CD14-positive monocyte (primary cell): ENCODE measurements at regions not wholly inside any gene's neighbourhood (a gene's known extent, or its start where the extent isn't known, plus 50 kb on each side); places are given as distances from the start of the nearest gene placed in this dataset.
"Not testable (repeated sequence)": the region's sequence is repeated elsewhere in the genome, so short reads cannot be mapped to it uniquely, and the experiment has no call there.

Source experiments
- DNase-seq, 3 donors: peaks; one replicate each; pipeline ENCODE4 v3.0.0-alpha.2; 2011 to 2022
- H2AFZ ChIP-seq: 2 replicates; pipeline ENCODE4 v1.6.0; 2012; ENCODE audit warnings: mild to moderate bottlenecking, low read depth, low read length, inconsistent platforms; ENCODE audit not compliant: insufficient read depth, poor library complexity, severe bottlenecking
- H3K27ac ChIP-seq, 2 donors: 1 replicate in 1 of 2; 2 replicates in 1 of 2; pipeline ENCODE4 v1.5.1; 2012 to 2013; ENCODE audit warnings: low read length in 2 of 2, control low read depth in 1 of 2, inconsistent platforms in 1 of 2, low read depth in 1 of 2, mild to moderate bottlenecking in 1 of 2
- H3K27me3 ChIP-seq, 2 donors: one replicate each; pipeline versions ENCODE4 v1.6.0 to v1.6.1; 2011 to 2013; ENCODE audit warnings: low read length in 2 of 2; ENCODE audit not compliant: control insufficient read depth in 2 of 2, insufficient read depth in 2 of 2
- H3K36me3 ChIP-seq, 2 donors: replicated peaks in 1 of 2; 1 replicate in 1 of 2; 2 replicates in 1 of 2; pipeline versions ENCODE4 v1.5.1 to v1.6.1; 2012 to 2013; ENCODE audit warnings: low read length in 2 of 2, control low read depth in 1 of 2, inconsistent platforms in 1 of 2, mild to moderate bottlenecking in 1 of 2; ENCODE audit not compliant: insufficient read depth in 2 of 2, control insufficient read depth in 1 of 2
- H3K4me1 ChIP-seq, 2 donors: 1 replicate in 1 of 2; 2 replicates in 1 of 2; pipeline versions ENCODE4 v1.5.1 to v1.6.1; 2012 to 2013; ENCODE audit warnings: low read length in 2 of 2, control low read depth in 1 of 2, inconsistent platforms in 1 of 2, mild to moderate bottlenecking in 1 of 2, moderate library complexity in 1 of 2; ENCODE audit not compliant: insufficient read depth in 2 of 2, control insufficient read depth in 1 of 2
- H3K4me2 ChIP-seq: replicated peaks from 2 replicates; pipeline ENCODE3; 2012; ENCODE audit warnings: low read length, moderate library complexity, mild to moderate bottlenecking; ENCODE audit not compliant: poor library complexity, severe bottlenecking; ENCODE audit errors: extremely low read depth
- H3K4me3 ChIP-seq, 3 experiments: fragments of 200-600 bp in 1 of 3; sonication (generic) in 1 of 3; replicated peaks in 1 of 3; 1 replicate in 2 of 3; 2 replicates in 1 of 3; pipeline ENCODE4 v1.5.1; 2011 to 2013; ENCODE audit warnings: low read length in 3 of 3, mild to moderate bottlenecking in 3 of 3, control low read depth in 2 of 3, low read depth in 2 of 3, inconsistent platforms in 1 of 3, moderate library complexity in 1 of 3
- H3K79me2 ChIP-seq: 2 replicates; pipeline ENCODE4 v1.6.0; 2012; ENCODE audit warnings: mild to moderate bottlenecking, control low read depth, inconsistent platforms, low read length, moderate library complexity; ENCODE audit not compliant: insufficient read depth
- H3K9ac ChIP-seq: 2 replicates; pipeline ENCODE4 v1.6.0; 2017; ENCODE audit warnings: low read length, mild to moderate bottlenecking; ENCODE audit not compliant: insufficient read depth, poor library complexity, severe bottlenecking
- H3K9me3 ChIP-seq, 2 donors: replicated peaks in 1 of 2; 1 replicate in 1 of 2; 2 replicates in 1 of 2; pipeline versions ENCODE4 v1.5.1 to v1.6.1; 2012 to 2013; ENCODE audit warnings: low read length in 2 of 2, control low read depth in 1 of 2; ENCODE audit not compliant: control insufficient read depth in 1 of 2, insufficient read depth in 1 of 2
- H4K20me1 ChIP-seq: 2 replicates; pipeline ENCODE4 v1.6.0; 2012; ENCODE audit warnings: mild to moderate bottlenecking, low read length, control low read depth, moderate library complexity; ENCODE audit not compliant: insufficient read depth
- H3K27ac Mint-ChIP-seq, 7 donors: one replicate each; pipeline ENCODE4 v1.8.0; 2020; ENCODE audit warnings: mild to moderate bottlenecking in 7 of 7, mixed read lengths in 7 of 7, moderate library complexity in 6 of 7, inconsistent platforms in 2 of 7
- H3K27me3 Mint-ChIP-seq, 3 donors: one replicate each; pipeline ENCODE4 v1.8.0; 2021 to 2022; ENCODE audit warnings: low read depth in 3 of 3, mild to moderate bottlenecking in 3 of 3, mixed read lengths in 3 of 3, moderate library complexity in 3 of 3, inconsistent platforms in 1 of 3
- H3K36me3 Mint-ChIP-seq, 2 donors: one replicate each; pipeline ENCODE4 v1.8.0; 2020; ENCODE audit warnings: mixed read lengths in 2 of 2, inconsistent platforms in 1 of 2, mild to moderate bottlenecking in 1 of 2
- H3K4me1 Mint-ChIP-seq: one replicate; pipeline ENCODE4 v1.8.0; 2020; ENCODE audit warnings: mild to moderate bottlenecking, mixed read lengths
- H3K4me3 Mint-ChIP-seq, 2 donors: one replicate each; pipeline ENCODE4 v1.8.0; 2020; ENCODE audit warnings: mild to moderate bottlenecking in 2 of 2, mixed read lengths in 2 of 2, moderate library complexity in 1 of 2
- H3K9me3 Mint-ChIP-seq, 7 donors: one replicate each; pipeline ENCODE4 v1.8.0; 2020 to 2022; ENCODE audit warnings: mixed read lengths in 7 of 7, mild to moderate bottlenecking in 6 of 7, moderate library complexity in 6 of 7, inconsistent platforms in 2 of 7
- CTCF ChIP-seq: fragments of 200-600 bp; IDR thresholded peaks from one replicate; pipeline ENCODE4 v1.8.0; 2022; ENCODE audit warnings: antibody characterized with exemption, mild to moderate bottlenecking
- WGBS: methylation state at CpG from one replicate; pipeline ENCODE4 v1.1.5; 2013; ENCODE audit warnings: missing lambda C conversion rate; ENCODE audit not compliant: insufficient coverage; 5-methylcytosine and 5-hydroxymethylcytosine counted together
- intact Hi-C, 2 donors: fragments of 100-400 bp; cut with micrococcal nuclease; formaldehyde crosslinking; loops; one replicate each; pipeline versions ENCODE4 v1.15.0 to v1.15.1; 2023

- peak overlapping the region in 4 of 7 donors; percentile 14 to 52 (median 42) for H3K27ac Mint-ChIP-seq
- H3K4me3 Mint-ChIP-seq, result peak overlapping the region; percentile 5 to 61
- Histone ChIP-seq H3K4me1 (peaks cover 19 to 23% of the 10 kb centered on the region in 2 donors), H3K79me2 (no peaks in the 10 kb centered on the region), H3K4me2 (peak overlapping the region; percentile 1), H3K36me3 (no peaks in the 10 kb centered on the region), H3K9ac (peak overlapping the region; percentile 16), H3K4me3 (peak overlapping the region in 1 of 3 experiments; percentile 34), H2AFZ (peak overlapping the region; percentile 62), H3K9me3 (peaks cover 7 to 10% of the 10 kb centered on the region in 2 donors), H4K20me1 (no peaks in the 10 kb centered on the region), H3K27ac (no peak overlapping the region), H3K27me3 (no peaks in the 10 kb centered on the region)
- peaks cover 35% of the 10 kb centered on the region for H3K4me1 Mint-ChIP-seq
- H3K9me3 Mint-ChIP-seq, result peaks cover 5 to 13% (median 9%) of the 10 kb centered on the region in 7 donors
- no peak for DNase-seq
- peaks cover 4 to 7% of the 10 kb centered on the region in 2 donors for H3K36me3 Mint-ChIP-seq
- intact Hi-C loops, result no loop called here
- WGBS, result 23% methylated on average over 11 of the region's 15 CpGs
- TF ChIP-seq CTCF, result no peak
- peaks cover 1 to 5% (median 2%) of the 10 kb centered on the region in 3 donors for H3K27me3 Mint-ChIP-seq
Observed at GRCh38 chr2:43005245-43005974, 213.0 kb upstream of the HAAO start.

GRCh38 chr2:43004879-43005244, 212.5 kb upstream of the HAAO start:
- H3K4me1 ChIP-seq, result peaks cover 19 to 28% of the 10 kb centered on the region in 2 donors
- H4K20me1 ChIP-seq, result no peaks in the 10 kb centered on the region
- H3K9me3 ChIP-seq, result peaks cover 7 to 10% of the 10 kb centered on the region in 2 donors
- Mint-ChIP-seq H3K27me3 (peaks cover 1 to 5% (median 4%) of the 10 kb centered on the region in 3 donors), H3K27ac (no peak overlapping the region), H3K4me1 (peaks cover 38% of the 10 kb centered on the region), H3K9me3 (peaks cover 5 to 13% (median 9%) of the 10 kb centered on the region in 7 donors), H3K36me3 (peaks cover 4 to 7% of the 10 kb centered on the region in 2 donors), H3K4me3 (peak overlapping the region; percentile 5 to 61)
- peak overlapping the region; percentile 62 for H2AFZ ChIP-seq
- no peaks in the 10 kb centered on the region for H3K27me3 ChIP-seq
- WGBS, result 40% methylated on average over 2 of the region's 5 CpGs
- no peaks in the 10 kb centered on the region for H3K36me3 ChIP-seq
- DNase-seq, result no peak
- H3K27ac ChIP-seq, result no peak overlapping the region
- intact Hi-C loops, result no loop called here
- peak overlapping the region; percentile 1 for H3K4me2 ChIP-seq
- H3K4me3 ChIP-seq, result no peak overlapping the region
- TF ChIP-seq CTCF, result no peak
- H3K79me2 ChIP-seq, result no peaks in the 10 kb centered on the region
- no peak overlapping the region for H3K9ac ChIP-seq

GRCh38 chr2:43004126-43004865, 211.9 kb upstream of the HAAO start:
- H3K4me3 ChIP-seq, H4K20me1 ChIP-seq, H3K27me3 ChIP-seq, H3K36me3 Mint-ChIP-seq, H3K9me3 ChIP-seq, H3K79me2 ChIP-seq, H3K36me3 ChIP-seq, H3K27me3 Mint-ChIP-seq, H2AFZ ChIP-seq, H3K9ac ChIP-seq, DNase-seq, intact Hi-C loops, H3K4me2 ChIP-seq, H3K27ac Mint-ChIP-seq, H3K27ac ChIP-seq: not testable (repeated sequence)
- Mint-ChIP-seq H3K9me3 (peaks cover 5 to 13% (median 9%) of the 10 kb centered on the region in 7 donors), H3K4me3 (peak overlapping the region in 1 of 2 donors; percentile 61), H3K4me1 (peaks cover 39% of the 10 kb centered on the region)
- 81% methylated on average over 3 of the region's 11 CpGs for WGBS
- peaks cover 19 to 34% of the 10 kb centered on the region in 2 donors for H3K4me1 ChIP-seq
